Breast epithelium (tissue), 3 donors: ENCODE measurements at regions not wholly inside any gene's neighbourhood (a gene's known extent, or its start where the extent isn't known, plus 50 kb on each side); places are given as distances from the start of the nearest gene placed in this dataset.
"Not testable (repeated sequence)": the region's sequence is repeated elsewhere in the genome, so short reads cannot be mapped to it uniquely, and the experiment has no call there.

ENCODE experiments used
- POLR2A ChIP-seq: fragments of 450-650 bp; IDR thresholded peaks from one replicate; pipeline ENCODE4 v1.6.1; 2016; ENCODE audit warnings: antibody characterized with exemption, mild to moderate bottlenecking, moderate library complexity
- TF ChIP-seq, protein P1 (sequence below), 3 donors: fragments of 450-650 bp; IDR thresholded peaks; one replicate each; pipeline ENCODE4 v1.5.1; 2016 to 2017; ENCODE audit warnings: antibody characterized with exemption in 3 of 3, mild to moderate bottlenecking in 3 of 3, moderate library complexity in 3 of 3

- not testable (repeated sequence) for TF ChIP-seq POLR2A
- TF ChIP-seq, protein P1, sequence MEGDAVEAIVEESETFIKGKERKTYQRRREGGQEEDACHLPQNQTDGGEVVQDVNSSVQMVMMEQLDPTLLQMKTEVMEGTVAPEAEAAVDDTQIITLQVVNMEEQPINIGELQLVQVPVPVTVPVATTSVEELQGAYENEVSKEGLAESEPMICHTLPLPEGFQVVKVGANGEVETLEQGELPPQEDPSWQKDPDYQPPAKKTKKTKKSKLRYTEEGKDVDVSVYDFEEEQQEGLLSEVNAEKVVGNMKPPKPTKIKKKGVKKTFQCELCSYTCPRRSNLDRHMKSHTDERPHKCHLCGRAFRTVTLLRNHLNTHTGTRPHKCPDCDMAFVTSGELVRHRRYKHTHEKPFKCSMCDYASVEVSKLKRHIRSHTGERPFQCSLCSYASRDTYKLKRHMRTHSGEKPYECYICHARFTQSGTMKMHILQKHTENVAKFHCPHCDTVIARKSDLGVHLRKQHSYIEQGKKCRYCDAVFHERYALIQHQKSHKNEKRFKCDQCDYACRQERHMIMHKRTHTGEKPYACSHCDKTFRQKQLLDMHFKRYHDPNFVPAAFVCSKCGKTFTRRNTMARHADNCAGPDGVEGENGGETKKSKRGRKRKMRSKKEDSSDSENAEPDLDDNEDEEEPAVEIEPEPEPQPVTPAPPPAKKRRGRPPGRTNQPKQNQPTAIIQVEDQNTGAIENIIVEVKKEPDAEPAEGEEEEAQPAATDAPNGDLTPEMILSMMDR (IDR thresholded peaks at IDR 0.05): not testable (repeated sequence)
These were observed 210.3 kb upstream of the ELL2 start for GRCh38 chr5:96171973-96172372.
